ENCODE measurements at regions not wholly inside any gene's neighbourhood (a gene's known extent, or its start where the extent isn't known, plus 50 kb on each side); places are given as distances from the start of the nearest gene placed in this dataset.

GRCh38 chr12:78696267-78696666 lies 168.3 kb upstream of the SYT1 start:
- TF ChIP-seq CTCF (IDR thresholded peaks at IDR 0.05) (no peak), POLR2AphosphoS5 (IDR thresholded peaks at IDR 0.05) (peak; percentile 46), POLR2A (IDR thresholded peaks at IDR 0.05) (no peak)

Measured in prostate gland (tissue), 2 donors.